ENCODE measurements at regions not wholly inside any gene's neighbourhood (a gene's known extent, or its start where the extent isn't known, plus 50 kb on each side); places are given as distances from the start of the nearest gene placed in this dataset.
"Not testable (repeated sequence)": the region's sequence is repeated elsewhere in the genome, so short reads cannot be mapped to it uniquely, and the experiment has no call there.

DNA sequence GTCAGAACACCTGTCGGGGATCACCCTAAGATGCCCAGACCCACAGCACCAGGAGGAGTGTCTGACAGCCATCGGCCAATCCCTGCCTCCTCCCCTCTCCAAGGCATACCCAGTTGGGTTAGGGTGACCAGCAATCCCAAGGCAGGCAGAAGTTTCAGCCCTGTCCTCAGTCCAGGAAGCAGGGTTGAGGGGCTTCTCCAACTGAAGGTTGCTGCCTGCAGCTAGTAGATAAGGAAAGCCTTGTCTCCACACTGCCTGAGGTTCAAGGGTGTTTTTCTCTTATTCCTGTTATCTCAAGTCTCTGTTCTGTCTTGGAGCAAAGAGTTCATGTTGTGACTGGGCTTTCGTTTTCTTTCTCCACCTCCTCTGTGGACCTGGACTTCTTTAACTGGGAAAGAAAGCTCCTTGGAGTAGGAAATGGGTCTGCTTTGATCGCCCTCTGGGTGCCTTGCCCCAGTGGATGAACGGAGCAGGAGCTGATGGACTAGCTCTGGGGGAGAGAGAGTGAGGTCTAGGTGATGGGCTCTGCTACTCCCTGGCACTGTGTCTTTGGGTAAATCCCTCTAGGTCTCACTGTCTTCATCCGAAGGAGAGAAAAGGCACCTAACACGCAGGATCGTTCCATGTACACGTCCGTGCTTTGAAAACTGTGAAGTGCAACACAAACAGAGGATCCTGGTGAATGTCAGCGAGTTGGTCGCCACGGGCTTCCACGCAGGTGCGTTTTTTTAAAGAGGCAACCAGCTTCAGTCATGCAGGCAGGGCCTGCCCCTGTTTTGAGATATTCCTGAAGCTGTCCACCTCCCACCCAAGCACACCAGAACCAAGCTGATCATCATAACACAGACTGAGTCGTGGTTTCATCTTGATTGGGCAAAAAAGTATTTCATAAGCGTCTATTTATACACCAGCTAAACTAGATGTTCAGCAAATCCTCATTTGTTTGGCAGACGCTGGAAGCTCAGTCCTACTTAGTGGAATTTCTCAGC is 52.5 kb upstream of the FOXN3 start:
- peaks cover 82% of the 10 kb centered on the region for H3K79me2 ChIP-seq (ENCODE audit: insufficient read depth, low read length)
- peak overlapping the region; percentile 36 for H3K4me2 ChIP-seq (replicated peaks; ENCODE audit: extremely low read depth, low read length, poor library complexity, severe bottlenecking)
- Mint-ChIP-seq H3K36me3 (peaks cover 23 to 29% of the 10 kb centered on the region in 2 donors), H3K27me3 (ENCODE audit: low read depth in 3 of 3) (peaks cover 0 to 2% (median 2%) of the 10 kb centered on the region in 3 donors), H3K27ac (peak overlapping the region; percentile 73 to 89 (median 84)), H3K4me3 (peak overlapping the region in 1 of 2 donors; percentile 37), H3K9me3 (peaks cover 10 to 14% (median 11%) of the 10 kb centered on the region in 7 donors), H3K4me1 (peaks cover 72% of the 10 kb centered on the region)
- DNase-seq = peak in 2 of 3 donors; percentile 35 to 58
- peaks cover 68 to 76% of the 10 kb centered on the region in 2 donors for H3K4me1 ChIP-seq (ENCODE audit: control insufficient read depth in 1 of 2, insufficient read depth in 2 of 2, low read length in 2 of 2)
- H2AFZ ChIP-seq (ENCODE audit: insufficient read depth, low read depth, low read length, poor library complexity, severe bottlenecking) = peak overlapping the region; percentile 40
- whole genome bisulfite sequencing (ENCODE audit: insufficient coverage) = 71% methylated on average over 15 of the region's 18 CpGs
- H3K9me3 ChIP-seq (replicated peaks in 1 of 2; ENCODE audit: control insufficient read depth in 1 of 2, insufficient read depth in 1 of 2, low read length in 2 of 2) = peaks cover 0 to 9% of the 10 kb centered on the region in 2 donors
- H3K27me3 ChIP-seq (ENCODE audit: control insufficient read depth in 2 of 2, insufficient read depth in 2 of 2, low read length in 2 of 2) = no peaks in the 10 kb centered on the region
- intact Hi-C loops (cut with micrococcal nuclease) = no loop called here
- H3K9ac ChIP-seq (ENCODE audit: insufficient read depth, low read length, poor library complexity, severe bottlenecking) = peak overlapping the region; percentile 24
- TF ChIP-seq, protein P1, sequence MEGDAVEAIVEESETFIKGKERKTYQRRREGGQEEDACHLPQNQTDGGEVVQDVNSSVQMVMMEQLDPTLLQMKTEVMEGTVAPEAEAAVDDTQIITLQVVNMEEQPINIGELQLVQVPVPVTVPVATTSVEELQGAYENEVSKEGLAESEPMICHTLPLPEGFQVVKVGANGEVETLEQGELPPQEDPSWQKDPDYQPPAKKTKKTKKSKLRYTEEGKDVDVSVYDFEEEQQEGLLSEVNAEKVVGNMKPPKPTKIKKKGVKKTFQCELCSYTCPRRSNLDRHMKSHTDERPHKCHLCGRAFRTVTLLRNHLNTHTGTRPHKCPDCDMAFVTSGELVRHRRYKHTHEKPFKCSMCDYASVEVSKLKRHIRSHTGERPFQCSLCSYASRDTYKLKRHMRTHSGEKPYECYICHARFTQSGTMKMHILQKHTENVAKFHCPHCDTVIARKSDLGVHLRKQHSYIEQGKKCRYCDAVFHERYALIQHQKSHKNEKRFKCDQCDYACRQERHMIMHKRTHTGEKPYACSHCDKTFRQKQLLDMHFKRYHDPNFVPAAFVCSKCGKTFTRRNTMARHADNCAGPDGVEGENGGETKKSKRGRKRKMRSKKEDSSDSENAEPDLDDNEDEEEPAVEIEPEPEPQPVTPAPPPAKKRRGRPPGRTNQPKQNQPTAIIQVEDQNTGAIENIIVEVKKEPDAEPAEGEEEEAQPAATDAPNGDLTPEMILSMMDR (IDR thresholded peaks at IDR 0.05) = no peak
- peak overlapping the region in 1 of 3 experiments; percentile 19 for H3K4me3 ChIP-seq (replicated peaks in 1 of 3; ENCODE audit: low read depth in 2 of 3, low read length in 3 of 3)
- H3K36me3 ChIP-seq (replicated peaks in 1 of 2; ENCODE audit: control insufficient read depth in 1 of 2, insufficient read depth in 2 of 2, low read length in 2 of 2) = no peaks in the 10 kb centered on the region
- no peaks in the 10 kb centered on the region for H4K20me1 ChIP-seq (ENCODE audit: insufficient read depth, low read length)
- H3K27ac ChIP-seq (ENCODE audit: low read depth in 1 of 2, low read length in 2 of 2) = peak overlapping the region; percentile 39 to 68

DNA sequence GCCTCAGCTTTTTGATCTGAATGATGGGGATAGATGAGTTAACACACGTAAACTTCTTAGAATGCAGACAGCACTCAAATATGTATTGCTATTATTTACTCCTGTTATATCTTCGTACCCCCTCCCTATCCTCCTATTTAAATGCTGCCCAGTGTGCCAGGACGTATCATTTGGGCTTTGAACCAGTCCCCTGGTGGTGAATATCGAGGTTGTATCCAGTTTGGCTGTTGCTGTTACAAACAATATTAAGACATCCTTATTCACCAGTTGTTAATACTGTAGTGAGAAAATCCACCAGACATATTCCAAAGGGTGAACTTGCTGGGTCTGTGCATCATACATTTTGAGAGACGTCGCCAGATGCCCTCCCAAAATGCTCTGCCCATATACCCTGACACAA is 51.5 kb upstream of the FOXN3 start:
- DNase-seq = no peak
- Histone ChIP-seq H3K4me1 (ENCODE audit: control insufficient read depth in 1 of 2, insufficient read depth in 2 of 2, low read length in 2 of 2) (peaks cover 75 to 83% of the 10 kb centered on the region in 2 donors), H3K9ac (ENCODE audit: insufficient read depth, low read length, poor library complexity, severe bottlenecking) (no peak overlapping the region), H3K9me3 (replicated peaks in 1 of 2; ENCODE audit: control insufficient read depth in 1 of 2, insufficient read depth in 1 of 2, low read length in 2 of 2) (peaks cover 0 to 9% of the 10 kb centered on the region in 2 donors), H3K4me3 (replicated peaks in 1 of 3; ENCODE audit: low read depth in 2 of 3, low read length in 3 of 3) (no peak overlapping the region), H3K36me3 (replicated peaks in 1 of 2; ENCODE audit: control insufficient read depth in 1 of 2, insufficient read depth in 2 of 2, low read length in 2 of 2) (no peaks in the 10 kb centered on the region), H4K20me1 (ENCODE audit: insufficient read depth, low read length) (no peaks in the 10 kb centered on the region), H3K27ac (ENCODE audit: low read depth in 1 of 2, low read length in 2 of 2) (peak overlapping the region in 1 of 2 donors; percentile 68), H2AFZ (ENCODE audit: insufficient read depth, low read depth, low read length, poor library complexity, severe bottlenecking) (no peak overlapping the region), H3K79me2 (ENCODE audit: insufficient read depth, low read length) (peaks cover 81% of the 10 kb centered on the region), H3K4me2 (replicated peaks; ENCODE audit: extremely low read depth, low read length, poor library complexity, severe bottlenecking) (no peak overlapping the region), H3K27me3 (ENCODE audit: control insufficient read depth in 2 of 2, insufficient read depth in 2 of 2, low read length in 2 of 2) (no peaks in the 10 kb centered on the region)
- intact Hi-C loops (cut with micrococcal nuclease) = no loop called here
- peaks cover 80% of the 10 kb centered on the region for H3K4me1 Mint-ChIP-seq
- H3K36me3 Mint-ChIP-seq = peaks cover 24 to 32% of the 10 kb centered on the region in 2 donors
- peaks cover 0 to 5% (median 2%) of the 10 kb centered on the region in 3 donors for H3K27me3 Mint-ChIP-seq (ENCODE audit: low read depth in 3 of 3)
- peak overlapping the region in 5 of 7 donors; percentile 8 to 52 (median 30) for H3K27ac Mint-ChIP-seq
- WGBS (ENCODE audit: insufficient coverage) = 100% methylated on average over 2 of the region's 6 CpGs
- H3K9me3 Mint-ChIP-seq = peaks cover 10 to 14% (median 13%) of the 10 kb centered on the region in 7 donors
- TF ChIP-seq, protein P1 (IDR thresholded peaks at IDR 0.05) = peak; percentile 4
- H3K4me3 Mint-ChIP-seq = no peak overlapping the region

DNA sequence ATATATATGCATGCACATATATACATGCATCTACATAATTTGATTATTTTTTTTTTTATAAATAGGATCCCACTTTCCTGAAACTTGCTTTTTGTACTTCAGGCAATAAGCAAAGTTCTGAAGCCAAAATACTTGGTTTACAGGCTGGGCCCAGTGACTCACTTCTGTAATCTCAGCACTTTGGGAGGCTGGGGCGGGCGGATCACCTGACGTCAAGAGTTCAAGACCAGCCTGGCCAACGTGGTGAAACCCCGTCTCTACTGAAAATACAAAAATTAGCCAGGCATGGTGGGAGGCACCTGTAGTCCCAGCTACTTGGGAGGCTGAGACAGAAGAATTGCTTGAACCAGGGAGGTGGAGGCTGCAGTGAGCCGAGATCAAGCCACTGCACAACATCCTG is 51.0 kb upstream of the FOXN3 start:
- Histone ChIP-seq H3K4me1 (ENCODE audit: control insufficient read depth in 1 of 2, insufficient read depth in 2 of 2, low read length in 2 of 2) (peaks cover 80 to 89% of the 10 kb centered on the region in 2 donors), H3K79me2 (ENCODE audit: insufficient read depth, low read length) (peaks cover 81% of the 10 kb centered on the region)
- H3K27me3 Mint-ChIP-seq (ENCODE audit: low read depth in 3 of 3); intact Hi-C loops (cut with micrococcal nuclease); H3K36me3 ChIP-seq (replicated peaks in 1 of 2; ENCODE audit: control insufficient read depth in 1 of 2, insufficient read depth in 2 of 2, low read length in 2 of 2); H4K20me1 ChIP-seq (ENCODE audit: insufficient read depth, low read length); H2AFZ ChIP-seq (ENCODE audit: insufficient read depth, low read depth, low read length, poor library complexity, severe bottlenecking); H3K27ac ChIP-seq (ENCODE audit: low read depth in 1 of 2, low read length in 2 of 2); DNase-seq; H3K4me3 ChIP-seq (replicated peaks in 1 of 3; ENCODE audit: low read depth in 2 of 3, low read length in 3 of 3); H3K27me3 ChIP-seq (ENCODE audit: control insufficient read depth in 2 of 2, insufficient read depth in 2 of 2, low read length in 2 of 2); H3K9me3 ChIP-seq (replicated peaks in 1 of 2; ENCODE audit: control insufficient read depth in 1 of 2, insufficient read depth in 1 of 2, low read length in 2 of 2); H3K4me3 Mint-ChIP-seq; H3K9ac ChIP-seq (ENCODE audit: insufficient read depth, low read length, poor library complexity, severe bottlenecking); H3K4me2 ChIP-seq (replicated peaks; ENCODE audit: extremely low read depth, low read length, poor library complexity, severe bottlenecking): not testable (repeated sequence)
- Mint-ChIP-seq H3K9me3 (peaks cover 10 to 14% (median 13%) of the 10 kb centered on the region in 7 donors), H3K36me3 (peaks cover 19 to 27% of the 10 kb centered on the region in 2 donors), H3K27ac (peak overlapping the region in 5 of 7 donors; percentile 8 to 52 (median 30)), H3K4me1 (peaks cover 83% of the 10 kb centered on the region)
- no CpG with 5 or more reads among the region's 6 CpGs for WGBS (ENCODE audit: insufficient coverage)
